GM12878 (cell line): ENCODE measurements at regions not wholly inside any gene's neighbourhood (a gene's known extent, or its start where the extent isn't known, plus 50 kb on each side); places are given as distances from the start of the nearest gene placed in this dataset.

ENCODE experiments used
- ATAC-seq: fragments of 200-7000 bp; cut with Tn5 transposase; 3 replicates; pipeline ENCODE4 v1.9.1; 2020; ENCODE audit warnings: mild to moderate bottlenecking, moderate library complexity
- BruUV-seq: library from RNA; stranded (reverse); fragments of 400-500 nt; replicated peaks from 2 replicates; lab custom pipeline; 2021; lab: Mats Ljungman, UMichigan
- CTCF ChIA-PET: fragments of 300-600 bp; sonication (Branson Sonifier 250); formaldehyde crosslinking; extraction: SDS; loops from one replicate; lab custom pipeline; 2021; ENCODE audit warnings: inconsistent platforms; lab: Yijun Ruan, JAX
- POLR2A ChIA-PET: fragments of 350-600 bp; formaldehyde crosslinking; extraction: SDS; loops from one replicate; lab custom pipeline; 2021; ENCODE audit warnings: inconsistent platforms; lab: Charles Lee
- RAD21 ChIA-PET: fragments of 300-600 bp; sonication (Branson Sonifier 250); formaldehyde crosslinking; loops from one replicate; lab custom pipeline; 2023; ENCODE audit warnings: antibody characterized with exemption; ENCODE audit not compliant: unreplicated experiment; lab: Charles Lee
- SMC1A ChIA-PET: fragments of 300-600 bp; sonication (Branson Sonifier 250); formaldehyde crosslinking; loops from one replicate; lab custom pipeline; 2023; ENCODE audit not compliant: unreplicated experiment, uncharacterized antibody; lab: Charles Lee
- DNase-seq: peaks from one replicate; pipeline ENCODE4 v3.0.0-alpha.2; 2011; ENCODE audit warnings: low read depth, low spot score
- FAIRE-seq: peaks from 3 replicates; lab custom pipeline; 2011; peaks lifted over from hg19 to GRCh38; lab: Jason Lieb, UNC
- H2AFZ ChIP-seq: 2 replicates; pipeline ENCODE4 v1.6.0; 2011; ENCODE audit warnings: low read depth, low read length, control low read depth; ENCODE audit not compliant: control insufficient read depth
- H3K27ac ChIP-seq: 2 replicates; pipeline ENCODE4 v1.5.1; 2011; ENCODE audit warnings: control low read depth; ENCODE audit not compliant: control insufficient read depth, insufficient read depth
- H3K27me3 ChIP-seq, 2 experiments: replicated peaks in 1 of 2; 2 replicates each; pipeline versions ENCODE4 v1.6.0 to v1.6.1; 2011; ENCODE audit warnings: low read length in 1 of 2; ENCODE audit not compliant: control insufficient read depth in 2 of 2, insufficient read depth in 2 of 2
- H3K36me3 ChIP-seq, 2 experiments: 2 replicates each; pipeline ENCODE4 v1.5.1; 2011; ENCODE audit warnings: low read length in 1 of 2; ENCODE audit not compliant: control insufficient read depth in 2 of 2, insufficient read depth in 2 of 2
- H3K4me1 ChIP-seq: 2 replicates; pipeline ENCODE4 v1.6.1; 2011; ENCODE audit warnings: mild to moderate bottlenecking, low read length, moderate library complexity, mixed read lengths; ENCODE audit not compliant: control insufficient read depth, insufficient read depth
- H3K4me2 ChIP-seq: 2 replicates; pipeline ENCODE4 v1.6.0; 2011; ENCODE audit warnings: control low read depth; ENCODE audit not compliant: control insufficient read depth, insufficient read depth
- H3K4me3 ChIP-seq: fragments of 200-600 bp; sonication (generic); 2 replicates; pipeline ENCODE4 v1.5.1; 2016
- H3K79me2 ChIP-seq: 2 replicates; pipeline ENCODE4 v1.6.0; 2011; ENCODE audit warnings: low read length; ENCODE audit not compliant: control insufficient read depth, insufficient read depth
- H3K9ac ChIP-seq: 2 replicates; pipeline ENCODE4 v1.8.0; 2011; ENCODE audit warnings: low read length, control low read depth, mixed read lengths; ENCODE audit not compliant: control insufficient read depth, insufficient read depth
- H3K9me3 ChIP-seq: replicated peaks from 3 replicates; pipeline ENCODE4 v1.5.1; 2011; ENCODE audit warnings: mild to moderate bottlenecking, low read length; ENCODE audit not compliant: control insufficient read depth, insufficient read depth
- H4K20me1 ChIP-seq: 2 replicates; pipeline ENCODE4 v1.6.0; 2011; ENCODE audit not compliant: control insufficient read depth, insufficient read depth
- BCL11A ChIP-seq: IDR thresholded peaks from 2 replicates; pipeline ENCODE4 v1.6.1; 2011; ENCODE audit warnings: low read depth, low read length
- BMI1 ChIP-seq: fragments of 450-650 bp; IDR thresholded peaks from 2 replicates; pipeline ENCODE4 v1.6.1; 2016; ENCODE audit warnings: mild to moderate bottlenecking, moderate library complexity, borderline replicate concordance
- CBX3 ChIP-seq: fragments of 200-600 bp; sonication (generic); IDR thresholded peaks from 2 replicates; pipeline ENCODE4 v1.6.1; 2016; ENCODE audit warnings: low read depth, borderline replicate concordance
- ETV6 ChIP-seq, 2 experiments: fragments of 450-650 bp in 1 of 2; IDR thresholded peaks in 1 of 2; conservative IDR thresholded peaks in 1 of 2; 2 replicates each; pipeline ENCODE4 v1.6.1; 2014; ENCODE audit warnings: antibody characterized with exemption in 1 of 2, borderline replicate concordance in 1 of 2, low read depth in 1 of 2, mild to moderate bottlenecking in 1 of 2, moderate library complexity in 1 of 2
- GABPA ChIP-seq: IDR thresholded peaks from 2 replicates; pipeline ENCODE4 v1.6.1; 2014; ENCODE audit warnings: antibody characterized with exemption, low read depth, mild to moderate bottlenecking, inconsistent platforms
- NR2C2 ChIP-seq: IDR thresholded peaks from 2 replicates; pipeline ENCODE4 v1.6.1; 2011; ENCODE audit warnings: borderline replicate concordance, low read depth; ENCODE audit not compliant: control insufficient read depth, insufficient read length
- PML ChIP-seq: IDR thresholded peaks from 2 replicates; pipeline ENCODE4 v1.6.1; 2012; ENCODE audit warnings: low read length, inconsistent platforms
- POU2F2 ChIP-seq: IDR thresholded peaks from 3 replicates; pipeline ENCODE4 v1.6.1; 2011; ENCODE audit warnings: low read depth, mild to moderate bottlenecking, low read length, borderline replicate concordance
- RAD51 ChIP-seq: fragments of 450-650 bp; IDR thresholded peaks from 2 replicates; pipeline ENCODE4 v1.6.1; 2016; ENCODE audit warnings: moderate library complexity, mild to moderate bottlenecking, inconsistent platforms
- RUNX3 ChIP-seq: IDR thresholded peaks from 2 replicates; pipeline ENCODE4 v1.6.1; 2012; ENCODE audit warnings: low read length, inconsistent platforms
- SMARCA5 ChIP-seq: fragments of 450-650 bp; IDR thresholded peaks from 2 replicates; pipeline ENCODE4 v1.6.1; 2017; ENCODE audit warnings: mild to moderate bottlenecking
- SREBF1 ChIP-seq: IDR thresholded peaks from 2 replicates; pipeline ENCODE4 v1.6.1; 2012; ENCODE audit warnings: mild to moderate bottlenecking, low read length
- TCF7 ChIP-seq: IDR thresholded peaks from 2 replicates; pipeline ENCODE4 v1.6.1; 2014; ENCODE audit warnings: antibody characterized with exemption, borderline replicate concordance
- ZBED1 ChIP-seq: IDR thresholded peaks from 2 replicates; pipeline ENCODE4 v1.6.1; 2016; ENCODE audit warnings: borderline replicate concordance
- WGBS: methylation state at CpG from one replicate; pipeline ENCODE4 v1.1.6; 2016; ENCODE audit warnings: low lambda C conversion rate; ENCODE audit not compliant: insufficient replicate concordance, insufficient coverage; ENCODE audit errors: missing lambda C conversion rate; 5-methylcytosine and 5-hydroxymethylcytosine counted together
- in situ Hi-C: fragments of 300-500 bp; cut with MboI; formaldehyde crosslinking; loops from 9 replicates; pipeline ENCODE4 v1.14.3; 2018; ENCODE audit warnings: mixed read lengths
- intact Hi-C: fragments of 100-400 bp; cut with micrococcal nuclease; formaldehyde crosslinking; loops from one replicate; pipeline ENCODE4 v1.14.2; 2022; ENCODE audit not compliant: unreplicated experiment
- TF ChIP-seq, protein P1 (sequence below): fragments of 450-650 bp; IDR thresholded peaks from 2 replicates; pipeline ENCODE4 v1.6.1; 2016; ENCODE audit warnings: mild to moderate bottlenecking
- TF ChIP-seq, protein P2 (sequence below): fragments of 450-650 bp; formaldehyde crosslinking; IDR thresholded peaks from 2 replicates; pipeline ENCODE4 v1.5.0; 2022; ENCODE audit warnings: mild to moderate bottlenecking, missing genetic modification characterization
- TF ChIP-seq, protein P3 (sequence below): IDR thresholded peaks from 2 replicates; pipeline ENCODE4 v1.6.1; 2012; ENCODE audit warnings: low read length, inconsistent platforms

DNA sequence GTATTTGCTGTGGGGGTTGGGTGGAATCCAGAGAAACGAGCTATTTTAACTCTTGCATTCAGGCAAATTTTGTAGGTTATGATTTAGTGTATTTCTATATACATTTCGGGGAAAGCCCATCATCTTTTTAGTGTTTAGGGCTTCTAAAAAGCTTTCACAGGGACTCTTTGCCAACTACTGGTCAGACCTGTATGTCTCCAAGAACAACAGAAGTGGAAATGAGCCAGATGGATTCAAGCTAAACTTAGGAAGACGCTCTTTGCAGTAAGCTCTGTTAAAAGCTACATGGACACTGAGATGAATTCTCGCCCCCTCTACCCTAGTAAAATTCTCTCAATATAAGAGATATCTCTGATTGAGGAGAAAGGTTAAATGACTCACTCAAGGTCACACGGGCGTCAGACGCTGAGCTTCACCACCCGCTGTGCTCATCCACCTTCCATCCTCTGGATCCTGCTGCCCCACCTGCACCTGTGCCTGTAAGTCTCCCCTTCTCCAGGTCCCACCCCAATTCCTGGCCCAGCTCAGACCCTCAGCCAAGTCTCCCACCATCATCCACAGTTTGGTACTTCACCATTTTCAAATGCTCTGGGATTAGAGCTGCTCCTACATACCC, 85.6 kb downstream of the MARCHF4 start:
- ChIA-PET POLR2A (interaction anchor here (0.5 kb wide), 1 partner anchor 76 kb away, joined by 4 read pairs; no protein-coding TSS in a partner anchor), SMC1A (interaction anchor here (1.1 to 1.5 kb wide), 3 partner anchors 10 to 71 kb away, joined by 3 read pairs; no protein-coding TSS in a partner anchor), CTCF (interaction anchor here (1.0 to 2.1 kb wide), 4 partner anchors 10 to 118 kb away, joined by 3 to 10 read pairs (median 4); no protein-coding TSS in a partner anchor), RAD21 (no interaction called here)
- in situ Hi-C loops = no loop called here
- no peaks in the 10 kb centered on the region for H4K20me1 ChIP-seq
- H3K4me3 ChIP-seq = no peak overlapping the region
- H2AFZ ChIP-seq = no peak overlapping the region
- H3K4me2 ChIP-seq = no peak overlapping the region
- no peaks in the 10 kb centered on the region for H3K27me3 ChIP-seq
- BruUV-seq = no TSS peak
- no peaks in the 10 kb centered on the region for H3K79me2 ChIP-seq
- H3K36me3 ChIP-seq = no peaks in the 10 kb centered on the region
- TF ChIP-seq RUNX3 = no peak
- TF ChIP-seq, protein P1, sequence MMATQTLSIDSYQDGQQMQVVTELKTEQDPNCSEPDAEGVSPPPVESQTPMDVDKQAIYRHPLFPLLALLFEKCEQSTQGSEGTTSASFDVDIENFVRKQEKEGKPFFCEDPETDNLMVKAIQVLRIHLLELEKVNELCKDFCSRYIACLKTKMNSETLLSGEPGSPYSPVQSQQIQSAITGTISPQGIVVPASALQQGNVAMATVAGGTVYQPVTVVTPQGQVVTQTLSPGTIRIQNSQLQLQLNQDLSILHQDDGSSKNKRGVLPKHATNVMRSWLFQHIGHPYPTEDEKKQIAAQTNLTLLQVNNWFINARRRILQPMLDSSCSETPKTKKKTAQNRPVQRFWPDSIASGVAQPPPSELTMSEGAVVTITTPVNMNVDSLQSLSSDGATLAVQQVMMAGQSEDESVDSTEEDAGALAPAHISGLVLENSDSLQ = no peak
- no peak for TF ChIP-seq PML
- TF ChIP-seq GABPA = no peak
- no peak for TF ChIP-seq NR2C2
- TF ChIP-seq, protein P2, sequence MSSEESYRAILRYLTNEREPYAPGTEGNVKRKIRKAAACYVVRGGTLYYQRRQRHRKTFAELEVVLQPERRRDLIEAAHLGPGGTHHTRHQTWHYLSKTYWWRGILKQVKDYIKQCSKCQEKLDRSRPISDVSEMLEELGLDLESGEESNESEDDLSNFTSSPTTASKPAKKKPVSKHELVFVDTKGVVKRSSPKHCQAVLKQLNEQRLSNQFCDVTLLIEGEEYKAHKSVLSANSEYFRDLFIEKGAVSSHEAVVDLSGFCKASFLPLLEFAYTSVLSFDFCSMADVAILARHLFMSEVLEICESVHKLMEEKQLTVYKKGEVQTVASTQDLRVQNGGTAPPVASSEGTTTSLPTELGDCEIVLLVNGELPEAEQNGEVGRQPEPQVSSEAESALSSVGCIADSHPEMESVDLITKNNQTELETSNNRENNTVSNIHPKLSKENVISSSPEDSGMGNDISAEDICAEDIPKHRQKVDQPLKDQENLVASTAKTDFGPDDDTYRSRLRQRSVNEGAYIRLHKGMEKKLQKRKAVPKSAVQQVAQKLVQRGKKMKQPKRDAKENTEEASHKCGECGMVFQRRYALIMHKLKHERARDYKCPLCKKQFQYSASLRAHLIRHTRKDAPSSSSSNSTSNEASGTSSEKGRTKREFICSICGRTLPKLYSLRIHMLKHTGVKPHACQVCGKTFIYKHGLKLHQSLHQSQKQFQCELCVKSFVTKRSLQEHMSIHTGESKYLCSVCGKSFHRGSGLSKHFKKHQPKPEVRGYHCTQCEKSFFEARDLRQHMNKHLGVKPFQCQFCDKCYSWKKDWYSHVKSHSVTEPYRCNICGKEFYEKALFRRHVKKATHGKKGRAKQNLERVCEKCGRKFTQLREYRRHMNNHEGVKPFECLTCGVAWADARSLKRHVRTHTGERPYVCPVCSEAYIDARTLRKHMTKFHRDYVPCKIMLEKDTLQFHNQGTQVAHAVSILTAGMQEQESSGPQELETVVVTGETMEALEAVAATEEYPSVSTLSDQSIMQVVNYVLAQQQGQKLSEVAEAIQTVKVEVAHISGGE = no peak
- TF ChIP-seq BMI1 = no peak
- no peak for TF ChIP-seq CBX3
- no peak for TF ChIP-seq TCF7
- TF ChIP-seq ETV6 (conservative IDR thresholded peaks at IDR 0.05 in 1 of 2, IDR thresholded peaks at IDR 0.05 in 1 of 2; ENCODE audit: borderline replicate concordance in 1 of 2, low read depth in 1 of 2) = no peak
- no peak for TF ChIP-seq SMARCA5
- no peak for TF ChIP-seq ZBED1
- TF ChIP-seq SREBF1 = no peak
- TF ChIP-seq RAD51 = no peak
- TF ChIP-seq BCL11A = no peak
- TF ChIP-seq POU2F2 = no peak
- TF ChIP-seq, protein P3, sequence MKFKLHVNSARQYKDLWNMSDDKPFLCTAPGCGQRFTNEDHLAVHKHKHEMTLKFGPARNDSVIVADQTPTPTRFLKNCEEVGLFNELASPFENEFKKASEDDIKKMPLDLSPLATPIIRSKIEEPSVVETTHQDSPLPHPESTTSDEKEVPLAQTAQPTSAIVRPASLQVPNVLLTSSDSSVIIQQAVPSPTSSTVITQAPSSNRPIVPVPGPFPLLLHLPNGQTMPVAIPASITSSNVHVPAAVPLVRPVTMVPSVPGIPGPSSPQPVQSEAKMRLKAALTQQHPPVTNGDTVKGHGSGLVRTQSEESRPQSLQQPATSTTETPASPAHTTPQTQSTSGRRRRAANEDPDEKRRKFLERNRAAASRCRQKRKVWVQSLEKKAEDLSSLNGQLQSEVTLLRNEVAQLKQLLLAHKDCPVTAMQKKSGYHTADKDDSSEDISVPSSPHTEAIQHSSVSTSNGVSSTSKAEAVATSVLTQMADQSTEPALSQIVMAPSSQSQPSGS = no peak
- DNase-seq (no peak), FAIRE-seq (no peak), ATAC-seq (no peak)
- whole genome bisulfite sequencing = 52% methylated on average over 8 of the region's 8 CpGs
- H3K27ac ChIP-seq = no peak overlapping the region
- intact Hi-C loops = no loop called here
- no peak overlapping the region for H3K9ac ChIP-seq
- H3K4me1 ChIP-seq = no peaks in the 10 kb centered on the region
- no peaks in the 10 kb centered on the region for H3K9me3 ChIP-seq
